Lower leg skin (tissue), 3 donors: ENCODE measurements at regions not wholly inside any gene's neighbourhood (a gene's known extent, or its start where the extent isn't known, plus 50 kb on each side); places are given as distances from the start of the nearest gene placed in this dataset.

Experiments
- CTCF ChIP-seq, 3 donors: fragments of 450-650 bp; IDR thresholded peaks; one replicate each; pipeline ENCODE4 v1.5.1; 2016; ENCODE audit warnings: antibody characterized with exemption in 3 of 3, mild to moderate bottlenecking in 3 of 3, moderate library complexity in 2 of 3
- POLR2A ChIP-seq, 2 donors: fragments of 450-650 bp; IDR thresholded peaks; one replicate each; pipeline ENCODE4 v1.6.1; 2016 to 2017; ENCODE audit warnings: antibody characterized with exemption in 2 of 2, mild to moderate bottlenecking in 1 of 2, moderate library complexity in 1 of 2

DNA sequence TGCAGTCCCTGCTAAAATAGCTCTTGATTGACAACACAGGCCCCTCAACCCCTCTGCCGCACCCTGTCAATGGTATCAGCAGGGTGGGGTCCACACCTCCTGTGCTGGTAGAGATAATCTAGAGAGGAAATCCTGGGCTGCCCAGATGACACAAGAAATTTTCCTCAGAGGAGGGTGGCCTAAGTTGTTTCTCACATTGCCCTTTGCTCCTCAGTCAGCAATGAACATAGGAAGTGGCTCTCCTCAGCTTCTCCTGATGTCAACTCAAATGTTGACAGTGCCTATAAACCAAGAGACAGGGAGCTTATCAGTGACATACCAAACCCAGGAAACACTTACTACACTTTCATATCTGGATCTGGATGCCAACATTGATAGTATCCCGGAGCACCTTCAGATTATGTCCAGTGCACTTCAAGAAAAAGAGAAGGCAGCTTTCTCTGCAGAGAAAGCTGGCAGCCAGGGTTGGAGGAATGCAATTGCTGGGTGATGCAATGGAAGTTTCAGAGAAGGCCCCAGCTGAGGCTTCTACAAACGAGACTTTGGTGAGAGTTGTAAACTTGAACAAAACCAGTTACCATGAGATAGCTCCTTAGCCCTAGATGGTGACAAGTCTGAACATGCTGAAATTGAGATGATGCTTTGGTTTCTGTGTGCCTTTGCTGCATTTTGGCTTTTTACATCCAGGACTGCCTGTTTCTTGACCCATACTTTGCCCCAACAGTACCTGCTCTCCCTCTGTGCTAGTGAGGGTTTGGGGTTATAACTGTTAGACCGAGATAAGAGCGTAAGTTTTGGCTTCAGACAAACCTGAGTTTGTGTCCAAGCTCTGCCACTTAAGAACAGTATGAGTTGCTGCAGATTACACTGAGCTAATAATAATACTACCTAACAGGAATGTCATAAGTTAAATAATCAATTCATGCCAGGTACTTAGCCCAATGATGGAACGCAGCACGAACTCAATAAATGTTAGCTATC lies 183.5 kb downstream of the NUAK1 start:
- no peak for TF ChIP-seq CTCF (IDR thresholded peaks at IDR 0.05)
- no peak for TF ChIP-seq POLR2A (IDR thresholded peaks at IDR 0.05)
